Activated CD8-positive, alpha-beta T cell treated with anti-CD3 and anti-CD28 coated beads for 36 hours (primary cell): ENCODE measurements at regions not wholly inside any gene's neighbourhood (a gene's known extent, or its start where the extent isn't known, plus 50 kb on each side); places are given as distances from the start of the nearest gene placed in this dataset.
"Not testable (repeated sequence)": the region's sequence is repeated elsewhere in the genome, so short reads cannot be mapped to it uniquely, and the experiment has no call there.

ENCODE experiments used
- ATAC-seq: fragments of 200-7000 bp; cut with Tn5 transposase; one replicate; pipeline ENCODE4 v1.10.0; 2021; ENCODE audit warnings: mild to moderate bottlenecking, moderate library complexity
- CTCF ChIA-PET: fragments of 350-600 bp; sonication (Branson Sonifier 250); formaldehyde crosslinking; loops from one replicate; lab custom pipeline; 2021; ENCODE audit warnings: antibody characterized with exemption; lab: Charles Lee
- POLR2A ChIA-PET: fragments of 350-600 bp; sonication (Branson Sonifier 250); formaldehyde crosslinking; loops from one replicate; lab custom pipeline; 2021; ENCODE audit warnings: antibody characterized with exemption; lab: Charles Lee
- DNase-seq: peaks from one replicate; pipeline ENCODE4 v3.0.0-alpha.2; 2020
- H3K27ac Mint-ChIP-seq: one replicate; pipeline ENCODE4 v1.8.0; 2021; ENCODE audit warnings: mild to moderate bottlenecking, mixed read lengths
- H3K27me3 Mint-ChIP-seq: one replicate; pipeline ENCODE4 v1.8.0; 2021; ENCODE audit warnings: mixed read lengths
- H3K36me3 Mint-ChIP-seq: one replicate; pipeline ENCODE4 v1.8.0; 2021; ENCODE audit warnings: low read depth, mixed read lengths
- H3K4me1 Mint-ChIP-seq: one replicate; pipeline ENCODE4 v1.8.0; 2021; ENCODE audit warnings: low read depth, mixed read lengths
- H3K4me3 Mint-ChIP-seq: one replicate; pipeline ENCODE4 v1.8.0; 2021; ENCODE audit warnings: mild to moderate bottlenecking, moderate library complexity, mixed read lengths
- H3K9me3 Mint-ChIP-seq: one replicate; pipeline ENCODE4 v1.8.0; 2021; ENCODE audit warnings: mixed read lengths
- CTCF ChIP-seq: fragments of 200-600 bp; IDR thresholded peaks from one replicate; pipeline ENCODE4 v1.8.0; 2022; ENCODE audit warnings: antibody characterized with exemption, mild to moderate bottlenecking
- intact Hi-C: fragments of 100-400 bp; cut with micrococcal nuclease; formaldehyde crosslinking; loops from one replicate; pipeline ENCODE4 v1.10.0; 2022

GRCh38 chr9:22829236-22829635 is 382.6 kb downstream of the DMRTA1 start:
- Mint-ChIP-seq H3K27me3 (no peaks in the 10 kb centered on the region), H3K4me3 (no peak overlapping the region), H3K27ac (no peak overlapping the region), H3K36me3 (no peaks in the 10 kb centered on the region), H3K9me3 (peaks cover 2% of the 10 kb centered on the region), H3K4me1 (no peaks in the 10 kb centered on the region)
- ChIA-PET CTCF (no interaction called here), POLR2A (no interaction called here)
- ATAC-seq (no peak), DNase-seq (no peak)
- intact Hi-C loops = no loop called here
- TF ChIP-seq CTCF = no peak

GRCh38 chr9:22838266-22838665 is 391.6 kb downstream of the DMRTA1 start:
- Mint-ChIP-seq H3K4me3 (no peak overlapping the region), H3K4me1 (no peaks in the 10 kb centered on the region), H3K27me3 (no peaks in the 10 kb centered on the region), H3K27ac (no peak overlapping the region), H3K36me3 (no peaks in the 10 kb centered on the region), H3K9me3 (peaks cover 2% of the 10 kb centered on the region)
- DNase-seq (no peak), ATAC-seq (no peak)
- intact Hi-C loops = no loop called here
- no peak for TF ChIP-seq CTCF
- POLR2A ChIA-PET = no interaction called here
- CTCF ChIA-PET = no interaction called here

GRCh38 chr9:22840641-22841040 is 394.0 kb downstream of the DMRTA1 start:
- CTCF ChIA-PET = no interaction called here
- TF ChIP-seq CTCF = no peak
- Mint-ChIP-seq H3K9me3 (peaks cover 8% of the 10 kb centered on the region), H3K4me1 (no peaks in the 10 kb centered on the region), H3K27me3 (no peaks in the 10 kb centered on the region), H3K36me3 (no peaks in the 10 kb centered on the region), H3K27ac (no peak overlapping the region), H3K4me3 (no peak overlapping the region)
- POLR2A ChIA-PET = no interaction called here
- DNase-seq (no peak), ATAC-seq (no peak)
- intact Hi-C loops = no loop called here

- H3K4me1 Mint-ChIP-seq, DNase-seq, CTCF ChIA-PET, POLR2A ChIA-PET, H3K27me3 Mint-ChIP-seq, H3K27ac Mint-ChIP-seq, intact Hi-C loops, H3K36me3 Mint-ChIP-seq, ATAC-seq, H3K4me3 Mint-ChIP-seq: not testable (repeated sequence)
- peaks cover 24% of the 10 kb centered on the region for H3K9me3 Mint-ChIP-seq
Observed at GRCh38 chr9:22845243-22845642, 398.6 kb downstream of the DMRTA1 start.

- intact Hi-C loops = no loop called here
- POLR2A ChIA-PET = no interaction called here
- Mint-ChIP-seq H3K36me3 (no peaks in the 10 kb centered on the region), H3K9me3 (peaks cover 5% of the 10 kb centered on the region), H3K27ac (no peak overlapping the region), H3K27me3 (no peaks in the 10 kb centered on the region), H3K4me1 (no peaks in the 10 kb centered on the region), H3K4me3 (no peak overlapping the region)
- CTCF ChIA-PET = no interaction called here
- TF ChIP-seq CTCF = no peak
- ATAC-seq (no peak), DNase-seq (no peak)
Observed at GRCh38 chr9:22855980-22856379, 409.4 kb downstream of the DMRTA1 start.

- H3K9me3 Mint-ChIP-seq = peaks cover 8% of the 10 kb centered on the region
- no peaks in the 10 kb centered on the region for H3K36me3 Mint-ChIP-seq
- intact Hi-C loops = no loop called here
- ChIA-PET POLR2A (no interaction called here), CTCF (no interaction called here)
- no peak overlapping the region for H3K4me3 Mint-ChIP-seq
- no peaks in the 10 kb centered on the region for H3K4me1 Mint-ChIP-seq
- DNase-seq (no peak), ATAC-seq (no peak)
- no peak for TF ChIP-seq CTCF
- no peaks in the 10 kb centered on the region for H3K27me3 Mint-ChIP-seq
- H3K27ac Mint-ChIP-seq = no peak overlapping the region
Observed at GRCh38 chr9:22857316-22857715, 410.7 kb downstream of the DMRTA1 start.
